ENCODE measurements at regions not wholly inside any gene's neighbourhood (a gene's known extent, or its start where the extent isn't known, plus 50 kb on each side); places are given as distances from the start of the nearest gene placed in this dataset.

GRCh38 chr6:140846503-140847261 is 1286.0 kb upstream of the GJE1 start:
- Histone ChIP-seq H3F3A (ENCODE audit: insufficient read depth, low read depth) (no peaks in the 10 kb centered on the region), H3K27ac (no peak overlapping the region), H3K27me3 (ENCODE audit: insufficient read depth, low read depth) (no peaks in the 10 kb centered on the region), H3K9me2 (ENCODE audit: insufficient read depth) (no peaks in the 10 kb centered on the region; the same call in 1 of the 2 replicates), H3K79me2 (ENCODE audit: low read depth) (no peaks in the 10 kb centered on the region), H2AFZ (no peak overlapping the region), H3K36me3 (ENCODE audit: low read depth) (peaks cover 11% of the 10 kb centered on the region), H3K9me3 (ENCODE audit: insufficient read depth, low read depth) (0 out of 2 replicates have a peak, but pooled peaks cover 3% of the 10 kb centered on the region), H3K4me1 (replicated peaks; ENCODE audit: insufficient read depth) (peaks cover 17% of the 10 kb centered on the region), H3K4me2 (no peak overlapping the region), H3K4me3 (no peak overlapping the region), H4K20me1 (ENCODE audit: insufficient read depth) (no peaks in the 10 kb centered on the region)
- POLR2A ChIA-PET (ENCODE audit: unreplicated experiment), result no interaction called here
- DNase-seq, result no peak
- BruUV-seq (replicated peaks), result no TSS peak
- CTCF ChIA-PET, result no interaction called here
- intact Hi-C loops (cut with micrococcal nuclease; ENCODE audit: unreplicated experiment), result no loop called here
- no peak for TF ChIP-seq EZH2 (IDR thresholded peaks at IDR 0.05; ENCODE audit: low read depth)
- TF ChIP-seq CTCF (conservative IDR thresholded peaks at IDR 0.05), result no peak

- no peak for DNase-seq
- H3K4me1 ChIP-seq (replicated peaks; ENCODE audit: insufficient read depth), result peaks cover 17% of the 10 kb centered on the region
- no peak overlapping the region for H3K4me2 ChIP-seq
- ChIA-PET CTCF (no interaction called here), POLR2A (ENCODE audit: unreplicated experiment) (no interaction called here)
- no peak overlapping the region for H3K4me3 ChIP-seq
- H4K20me1 ChIP-seq (ENCODE audit: insufficient read depth), result no peaks in the 10 kb centered on the region
- H2AFZ ChIP-seq, result no peak overlapping the region
- H3K9me2 ChIP-seq (ENCODE audit: insufficient read depth), result no peaks in the 10 kb centered on the region; the same call in 1 of the 2 replicates
- no peaks in the 10 kb centered on the region for H3K79me2 ChIP-seq (ENCODE audit: low read depth)
- no peak overlapping the region for H3K27ac ChIP-seq
- H3K36me3 ChIP-seq (ENCODE audit: low read depth), result peaks cover 11% of the 10 kb centered on the region
- BruUV-seq (replicated peaks), result no TSS peak
- H3K9me3 ChIP-seq (ENCODE audit: insufficient read depth, low read depth), result 0 out of 2 replicates have a peak, but pooled peaks cover 3% of the 10 kb centered on the region
- no peak for TF ChIP-seq EZH2 (IDR thresholded peaks at IDR 0.05; ENCODE audit: low read depth)
- no peak for TF ChIP-seq CTCF (conservative IDR thresholded peaks at IDR 0.05)
- intact Hi-C loops (cut with micrococcal nuclease; ENCODE audit: unreplicated experiment), result no loop called here
- no peaks in the 10 kb centered on the region for H3K27me3 ChIP-seq (ENCODE audit: insufficient read depth, low read depth)
- H3F3A ChIP-seq (ENCODE audit: insufficient read depth, low read depth), result no peaks in the 10 kb centered on the region
Observed at GRCh38 chr6:140845701-140846100, 1287.0 kb upstream of the GJE1 start.

DNA sequence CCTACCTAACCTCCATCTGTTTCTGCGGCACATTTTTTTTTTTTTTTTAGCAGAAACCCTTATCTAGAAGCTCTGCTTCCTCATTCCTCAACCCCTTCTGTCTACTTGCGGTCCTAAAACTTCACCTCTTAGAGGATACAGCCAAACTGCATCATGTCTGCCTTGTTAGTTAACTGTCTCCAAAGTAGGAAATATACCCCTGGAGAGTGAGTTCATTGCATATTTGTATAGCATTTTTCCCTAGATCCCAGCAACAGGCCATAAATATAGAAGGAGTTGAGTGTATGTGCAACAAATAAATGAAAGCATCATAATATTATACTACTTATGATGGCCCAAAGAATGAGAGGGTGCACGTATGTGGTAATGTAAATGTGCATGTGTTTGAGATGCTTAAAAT is 1288.6 kb upstream of the GJE1 start:
- Histone ChIP-seq H3K4me2 (no peak overlapping the region), H4K20me1 (ENCODE audit: insufficient read depth) (no peaks in the 10 kb centered on the region), H3K36me3 (ENCODE audit: low read depth) (peaks cover 11% of the 10 kb centered on the region), H3K27me3 (ENCODE audit: insufficient read depth, low read depth) (no peaks in the 10 kb centered on the region), H2AFZ (no peak overlapping the region), H3K27ac (no peak overlapping the region), H3K9me2 (ENCODE audit: insufficient read depth) (no peaks in the 10 kb centered on the region; the same call in 1 of the 2 replicates), H3K4me1 (replicated peaks; ENCODE audit: insufficient read depth) (peaks cover 17% of the 10 kb centered on the region), H3F3A (ENCODE audit: insufficient read depth, low read depth) (no peaks in the 10 kb centered on the region), H3K79me2 (ENCODE audit: low read depth) (no peaks in the 10 kb centered on the region), H3K4me3 (no peak overlapping the region), H3K9me3 (ENCODE audit: insufficient read depth, low read depth) (0 out of 2 replicates have a peak, but pooled peaks cover 3% of the 10 kb centered on the region)
- CTCF ChIA-PET, result no interaction called here
- BruUV-seq (replicated peaks), result no TSS peak
- intact Hi-C loops (cut with micrococcal nuclease; ENCODE audit: unreplicated experiment), result no loop called here
- no peak for TF ChIP-seq CTCF (conservative IDR thresholded peaks at IDR 0.05)
- TF ChIP-seq EZH2 (IDR thresholded peaks at IDR 0.05; ENCODE audit: low read depth), result no peak
- no peak for DNase-seq
- POLR2A ChIA-PET (ENCODE audit: unreplicated experiment), result no interaction called here

All from PC-9 (cell line).